HG02588 (cell line): ENCODE measurements at regions not wholly inside any gene's neighbourhood (a gene's known extent, or its start where the extent isn't known, plus 50 kb on each side); places are given as distances from the start of the nearest gene placed in this dataset.

Experiments
- ATAC-seq: cut with Tn5 transposase; IDR thresholded peaks from one replicate; pipeline ENCODE4 v1.9.1; 2021; ENCODE audit warnings: mild to moderate bottlenecking, moderate library complexity; ENCODE audit not compliant: unreplicated experiment

DNA sequence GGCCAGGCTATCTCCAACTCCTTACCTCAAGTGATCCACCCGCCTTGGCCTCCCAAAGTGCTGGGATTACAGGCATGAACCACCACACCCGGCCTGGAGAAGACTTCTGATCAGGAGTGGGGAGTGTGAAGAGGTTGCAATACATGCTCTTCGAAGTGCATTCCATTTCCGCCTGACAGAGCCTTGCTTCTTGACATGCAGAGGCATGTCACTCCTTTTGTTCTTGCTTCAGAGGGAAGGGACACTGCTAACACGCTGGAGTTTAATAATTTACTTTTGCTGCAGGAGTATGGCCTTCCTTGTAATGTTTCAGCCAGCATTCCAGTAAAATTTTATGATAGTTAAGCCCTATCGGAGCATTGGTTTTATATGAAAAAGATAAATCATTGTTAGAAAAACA lies 74.9 kb downstream of the SLC25A47 start:
- no peak for ATAC-seq

DNA sequence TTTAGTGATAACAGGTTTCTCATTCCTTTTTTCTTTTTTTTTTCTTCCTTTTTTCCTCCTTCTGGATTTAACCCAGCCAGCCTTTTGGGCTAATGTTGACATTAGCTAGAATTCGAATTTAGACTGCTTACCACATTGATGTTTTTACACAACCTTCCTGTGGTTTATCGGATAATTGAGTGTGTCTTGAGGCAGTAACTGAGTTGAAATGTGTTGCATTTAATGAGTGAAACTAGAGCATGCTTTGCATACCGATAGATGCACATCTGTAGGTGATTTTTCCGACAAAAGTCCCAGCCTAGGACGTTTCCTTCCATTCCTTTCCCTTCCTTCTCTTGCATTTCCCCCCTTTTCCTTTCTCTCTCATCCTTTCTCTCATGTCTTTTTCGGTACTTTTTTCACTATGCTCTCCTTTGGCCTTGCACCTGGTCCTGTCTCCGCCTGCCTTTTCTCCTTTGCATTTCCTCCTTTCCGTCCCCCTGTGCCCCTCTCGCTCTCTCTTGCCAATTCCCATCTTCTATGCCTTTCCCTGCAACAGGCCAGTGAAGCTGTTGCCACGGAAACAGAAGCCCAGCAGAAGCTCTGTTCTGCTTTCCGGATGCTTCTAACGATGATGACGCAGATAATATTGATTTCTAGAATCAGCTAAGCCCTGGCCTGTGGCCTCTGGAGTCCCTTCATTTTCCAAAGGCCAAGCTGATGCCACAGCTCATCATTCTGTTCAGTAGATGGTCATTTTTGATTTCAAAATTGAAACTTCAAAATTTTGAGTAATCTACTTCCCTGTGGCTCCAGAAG lies 76.1 kb downstream of the SLC25A47 start:
- no peak for ATAC-seq

DNA sequence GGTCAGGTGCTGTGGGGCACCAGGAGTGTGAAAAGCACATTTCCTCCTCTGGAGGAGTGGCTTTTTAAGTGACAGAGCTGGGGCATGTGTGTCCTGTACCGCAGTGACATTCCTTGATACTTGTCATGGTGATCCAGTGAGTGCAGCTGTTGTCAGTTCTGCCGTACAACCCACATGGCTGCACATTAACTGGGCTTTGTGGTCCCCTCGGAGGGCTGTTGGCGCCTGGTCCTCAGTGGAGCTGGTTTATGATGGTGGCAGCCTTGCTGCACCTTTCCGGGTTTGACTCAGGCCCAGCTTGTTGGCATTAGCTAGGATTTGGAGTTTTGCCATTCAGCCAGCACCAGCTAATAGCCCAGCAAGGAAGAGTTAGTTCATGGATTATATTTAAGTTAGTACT lies 77.0 kb downstream of the SLC25A47 start:
- ATAC-seq, result no peak

DNA sequence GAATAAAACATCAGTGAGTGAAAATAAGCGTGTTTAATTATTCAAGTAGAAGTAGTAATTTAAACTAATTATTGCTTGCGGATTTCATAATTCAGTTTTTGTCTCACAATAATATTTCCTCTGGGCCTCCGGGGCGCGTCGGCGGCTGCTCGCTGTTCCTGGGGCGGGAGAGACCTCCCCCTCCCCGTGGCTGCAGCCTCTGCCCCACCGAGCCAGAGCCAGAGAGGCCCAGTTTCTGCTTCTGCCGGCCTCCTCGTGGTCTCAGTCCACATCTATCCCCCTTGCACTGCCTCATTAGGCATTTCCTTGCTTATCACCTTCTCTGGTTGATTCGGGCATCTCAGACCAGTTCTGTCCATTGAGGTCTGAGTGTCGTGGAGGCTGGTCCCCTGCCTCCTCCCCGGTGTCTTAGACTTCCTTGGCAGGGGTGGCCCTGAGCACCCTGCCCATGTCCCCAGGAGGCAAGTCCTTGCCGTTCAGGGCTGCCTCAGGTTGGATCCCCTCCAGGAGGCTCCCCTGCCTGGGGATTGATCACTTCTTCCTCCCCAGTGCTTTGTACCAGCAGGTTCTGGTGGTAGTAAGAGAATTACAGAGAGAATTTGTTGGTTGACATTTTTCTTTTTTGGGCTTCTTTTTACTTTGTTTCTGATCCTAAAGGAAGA lies 78.0 kb downstream of the SLC25A47 start:
- ATAC-seq, result no peak

DNA sequence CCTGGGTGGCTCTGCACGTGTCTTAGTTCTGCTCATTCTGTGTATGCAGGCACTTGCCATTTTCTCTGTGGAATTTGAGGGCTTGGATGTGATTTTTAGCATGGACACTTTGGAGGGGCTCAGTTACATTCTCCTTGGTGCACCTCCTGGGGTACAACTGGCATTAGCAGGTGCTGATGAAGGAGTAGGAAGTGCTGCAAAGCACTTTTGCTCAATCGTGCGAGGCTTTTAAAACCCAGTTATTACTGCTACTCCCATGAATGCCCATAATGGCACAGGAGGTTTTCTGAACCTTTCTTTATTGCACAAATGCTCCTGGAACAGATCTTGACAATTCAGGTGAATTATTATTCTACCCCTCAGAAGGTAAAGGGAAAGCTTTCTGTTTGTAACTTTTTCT lies 78.7 kb downstream of the SLC25A47 start:
- no peak for ATAC-seq

DNA sequence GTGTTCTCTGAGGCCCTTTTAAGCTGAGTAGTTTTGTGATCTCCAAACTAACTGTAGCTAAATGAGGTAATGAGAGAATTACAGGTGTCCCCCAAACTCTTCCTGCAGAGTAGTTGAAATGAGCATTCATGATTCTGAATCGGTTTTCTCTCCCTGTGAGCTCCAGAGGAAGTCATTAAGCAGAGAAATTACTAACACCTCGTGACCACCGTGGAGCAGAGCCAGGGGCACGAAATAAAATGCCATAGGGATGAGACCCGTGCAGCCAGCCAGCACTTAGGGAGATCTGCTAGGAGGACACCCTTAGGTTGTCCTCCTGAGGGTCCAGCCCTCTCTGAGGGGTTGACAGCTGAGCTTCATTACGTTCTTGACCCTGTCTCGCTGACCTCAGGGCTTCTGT lies 79.5 kb downstream of the SLC25A47 start:
- ATAC-seq, result no peak

DNA sequence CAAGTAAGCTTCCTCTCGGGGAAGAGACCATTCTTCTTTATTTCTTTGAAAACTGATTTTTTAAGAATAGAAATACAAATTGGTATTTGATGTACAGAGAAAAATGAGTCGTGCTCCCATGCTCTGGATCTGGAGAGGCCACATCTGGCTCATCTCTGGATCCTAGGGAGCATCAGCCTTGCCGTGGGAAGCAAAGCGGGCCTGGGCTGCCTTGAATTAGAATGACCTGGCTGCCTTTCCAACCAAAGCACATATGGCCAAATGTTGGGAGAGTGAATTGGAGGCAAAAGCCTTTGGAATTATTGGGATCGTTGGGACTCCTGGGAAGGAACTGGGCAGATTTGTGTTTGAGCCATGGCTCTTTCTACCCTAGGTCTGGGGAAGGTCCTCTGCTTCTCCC lies 80.0 kb downstream of the SLC25A47 start:
- no peak for ATAC-seq

DNA sequence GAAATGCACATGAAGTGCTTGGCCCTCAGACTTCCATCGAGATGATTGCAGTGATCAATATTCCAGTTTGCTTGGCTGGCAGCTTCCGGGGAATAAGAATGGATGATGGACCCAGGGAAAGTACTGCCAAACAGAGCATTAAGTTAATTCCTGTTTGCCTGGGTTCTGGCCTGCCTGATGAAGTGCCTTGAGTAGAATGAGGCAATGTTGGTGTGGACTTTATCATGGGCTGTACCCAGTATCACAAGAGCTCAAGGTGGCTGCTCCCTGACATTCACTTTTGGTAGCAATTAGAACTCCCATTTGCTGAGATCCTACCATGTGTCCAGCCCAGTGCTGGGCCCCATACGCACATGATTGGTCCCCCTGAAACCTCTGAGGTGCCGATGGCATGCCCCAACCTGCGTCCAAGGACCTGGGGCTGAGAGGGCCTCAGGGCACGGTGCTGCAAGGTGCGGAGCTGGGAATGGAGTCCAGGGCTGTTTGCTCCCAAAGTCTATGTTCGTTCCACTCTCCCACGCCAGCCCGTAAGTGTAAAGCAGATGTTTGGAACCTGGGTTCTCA lies 80.7 kb downstream of the SLC25A47 start:
- no peak for ATAC-seq

DNA sequence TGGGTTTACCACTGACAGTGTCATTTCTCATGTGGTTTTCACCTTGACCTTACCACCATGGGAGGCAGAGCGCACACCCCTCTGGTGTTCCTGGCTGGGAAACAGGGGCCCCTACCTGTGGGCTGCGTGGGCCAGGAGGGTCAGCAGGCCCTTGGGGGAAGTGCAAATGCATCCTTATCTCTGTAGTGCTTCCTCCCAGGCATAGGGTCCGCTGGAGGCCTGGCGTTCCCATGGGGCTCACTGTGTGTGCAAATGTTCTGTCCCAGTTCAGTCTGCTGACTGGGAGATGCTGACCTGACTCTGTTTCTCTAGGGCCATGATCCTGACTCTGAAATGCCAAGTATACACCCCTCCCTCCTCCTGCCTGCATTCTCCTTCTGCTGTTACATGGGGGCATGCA lies 81.3 kb downstream of the SLC25A47 start:
- no peak for ATAC-seq

DNA sequence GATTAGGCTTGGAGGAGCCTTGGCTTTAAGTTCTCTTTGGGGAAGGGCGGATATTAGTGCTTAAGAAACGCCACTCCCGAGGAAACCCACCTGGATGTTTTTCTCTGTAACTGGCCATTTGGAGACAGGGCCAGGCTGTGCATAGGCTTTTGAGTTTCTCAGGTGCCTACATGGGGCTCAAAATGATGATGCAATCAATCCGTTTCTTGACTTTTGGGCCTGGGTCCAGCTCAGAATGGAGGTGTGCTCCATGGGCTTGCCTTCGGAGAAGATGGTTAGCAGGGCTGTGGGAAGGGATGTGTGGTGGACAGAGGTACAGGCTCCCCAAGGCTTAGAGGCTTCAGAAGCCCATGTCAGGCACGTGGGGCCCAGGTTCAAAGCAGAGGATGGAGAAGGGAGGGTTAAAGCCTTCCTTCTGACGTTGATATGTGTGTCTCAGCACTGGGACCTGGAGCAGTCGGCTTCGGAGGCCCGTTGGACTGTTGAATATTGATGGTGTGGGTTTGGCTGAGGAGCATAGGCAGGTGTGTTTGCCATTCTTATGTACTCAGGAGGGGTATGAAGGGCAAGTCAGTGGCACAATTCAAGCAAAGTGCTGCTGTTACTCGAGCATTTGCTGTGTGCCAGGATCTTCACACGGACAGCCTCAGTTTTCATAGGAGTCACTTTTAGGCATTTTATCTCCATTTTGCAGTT lies 82.8 kb downstream of the SLC25A47 start:
- ATAC-seq, result no peak

DNA sequence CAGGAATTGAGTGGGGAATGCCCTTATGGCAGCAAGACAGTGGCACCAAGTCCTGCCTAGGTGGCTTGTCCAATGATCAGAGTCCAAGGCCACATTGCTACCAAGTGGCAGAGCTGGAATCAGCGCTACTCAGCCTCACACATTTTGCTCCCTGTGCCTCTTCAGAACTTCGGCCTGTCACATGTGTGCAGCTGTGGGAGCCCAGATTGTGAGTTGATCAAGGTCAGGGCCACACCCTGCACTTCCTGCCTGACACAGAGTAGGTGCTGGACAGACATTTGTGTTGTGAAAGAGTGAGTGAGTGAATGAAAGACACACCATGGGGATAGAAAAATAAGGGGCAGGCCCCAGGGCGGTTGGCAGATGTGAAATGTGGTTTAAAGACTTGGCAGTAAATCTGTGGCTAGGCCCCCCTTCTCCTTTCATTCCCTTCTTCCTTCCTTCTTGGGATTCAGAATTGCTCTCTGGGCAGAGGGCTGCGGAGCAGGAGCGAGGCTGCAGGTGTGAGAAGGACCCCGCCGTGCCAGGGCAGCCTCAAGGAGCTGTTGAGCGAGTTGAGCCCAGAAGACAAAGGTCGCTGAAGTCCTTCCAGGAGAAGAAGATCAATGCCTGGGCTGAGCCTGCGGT lies 83.5 kb downstream of the SLC25A47 start:
- ATAC-seq, result no peak

DNA sequence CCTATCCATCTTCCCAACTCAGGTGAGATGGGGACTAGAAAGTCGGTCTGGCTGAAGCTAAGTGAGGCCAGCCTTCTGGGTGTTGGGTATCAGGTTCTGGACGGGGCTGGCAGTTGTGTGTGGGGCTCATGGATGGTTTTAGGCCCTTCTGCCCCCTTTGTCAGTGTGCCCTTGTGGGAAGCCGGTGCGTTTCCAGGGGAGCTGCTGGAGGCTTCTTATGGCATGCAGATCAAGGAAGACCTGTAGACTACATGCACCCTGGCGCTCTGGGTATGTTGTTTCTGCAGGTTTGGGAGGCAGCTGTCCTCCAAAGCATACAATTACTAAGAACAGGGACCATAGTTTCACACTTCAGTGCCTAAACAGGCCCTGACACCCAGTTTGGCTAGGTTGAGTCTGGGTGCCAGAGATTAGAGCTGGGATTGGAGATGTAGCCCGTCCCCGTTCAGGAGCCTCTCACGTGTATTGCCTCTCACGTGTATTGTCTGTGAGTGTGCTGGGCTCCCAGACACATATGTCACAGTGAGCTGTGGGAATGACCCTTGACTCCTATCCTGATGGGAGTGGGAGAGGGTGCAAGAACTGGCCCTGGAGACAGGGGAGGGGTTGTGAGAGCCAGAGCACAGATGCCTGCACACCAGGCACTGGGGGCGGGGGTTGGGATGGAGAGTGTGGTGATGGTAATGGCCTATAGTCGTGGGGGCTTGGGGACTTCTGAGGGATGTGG lies 84.4 kb downstream of the SLC25A47 start:
- ATAC-seq, result no peak

DNA sequence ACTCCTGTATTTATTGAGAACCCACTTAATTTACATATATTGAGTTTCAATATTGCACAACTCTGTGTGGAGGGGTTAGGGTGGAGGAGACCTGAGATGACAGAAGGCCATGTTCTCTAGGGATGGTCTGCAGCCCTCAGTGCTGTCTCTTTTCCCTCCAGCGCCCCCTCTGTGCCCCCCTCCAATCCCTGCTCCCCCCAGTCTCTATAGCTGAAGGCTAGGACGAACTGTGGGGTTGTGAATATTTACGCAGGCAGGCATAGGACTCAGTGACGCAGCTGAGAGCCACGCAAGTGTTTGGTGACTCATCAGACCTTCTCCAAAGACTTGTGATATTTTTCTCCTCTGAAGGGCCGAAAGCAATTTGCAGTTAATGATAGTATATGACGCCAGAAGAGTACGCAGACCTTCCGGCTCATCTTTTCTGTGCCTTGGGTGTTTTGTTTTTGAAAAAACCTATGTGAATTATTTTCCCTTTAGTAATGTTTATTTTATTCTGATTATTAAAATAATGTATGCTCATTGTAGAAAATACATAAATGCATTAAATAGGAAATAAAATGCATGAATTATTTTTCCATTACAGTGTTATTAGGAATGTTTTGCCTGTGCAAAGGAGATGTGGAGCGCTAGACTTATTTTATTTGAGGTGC lies 85.3 kb downstream of the SLC25A47 start:
- no peak for ATAC-seq

DNA sequence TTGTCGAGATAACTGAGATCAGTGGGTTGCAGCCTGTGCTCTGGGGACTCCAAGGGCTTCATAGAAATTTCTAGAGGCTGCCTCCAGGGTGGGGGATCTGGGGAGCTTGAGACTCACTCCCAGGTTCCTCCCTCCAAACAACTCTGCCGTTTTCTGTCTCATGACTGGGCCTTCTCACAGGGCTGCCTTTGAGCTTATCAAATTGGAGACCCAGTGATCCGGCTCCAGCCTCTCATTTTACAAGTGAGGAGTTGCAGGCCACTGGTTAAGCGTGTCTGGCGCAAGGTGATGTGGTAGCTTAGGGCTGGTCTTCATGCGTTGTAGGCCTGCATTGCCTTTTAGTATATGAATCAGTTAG lies 85.8 kb downstream of the SLC25A47 start:
- no peak for ATAC-seq

DNA sequence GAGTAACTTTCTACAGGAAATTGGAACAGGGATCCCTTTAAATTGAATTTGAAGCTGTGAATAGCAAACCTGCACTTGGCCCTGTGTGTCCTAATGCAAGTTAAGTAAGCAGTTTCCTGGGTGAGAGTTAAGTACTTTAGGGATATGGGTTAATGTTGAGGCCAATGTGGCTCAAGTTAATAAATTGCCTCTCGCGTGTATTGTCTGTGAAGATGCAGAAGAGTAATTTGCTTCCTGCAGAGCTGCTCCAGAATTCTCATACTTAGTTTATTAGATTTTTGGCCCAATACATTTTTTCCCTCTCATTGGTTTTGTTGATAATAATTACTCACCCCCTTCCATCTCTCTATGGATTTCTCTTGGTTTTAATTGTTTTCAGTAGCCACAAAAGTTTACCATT lies 86.5 kb downstream of the SLC25A47 start:
- ATAC-seq, result no peak

DNA sequence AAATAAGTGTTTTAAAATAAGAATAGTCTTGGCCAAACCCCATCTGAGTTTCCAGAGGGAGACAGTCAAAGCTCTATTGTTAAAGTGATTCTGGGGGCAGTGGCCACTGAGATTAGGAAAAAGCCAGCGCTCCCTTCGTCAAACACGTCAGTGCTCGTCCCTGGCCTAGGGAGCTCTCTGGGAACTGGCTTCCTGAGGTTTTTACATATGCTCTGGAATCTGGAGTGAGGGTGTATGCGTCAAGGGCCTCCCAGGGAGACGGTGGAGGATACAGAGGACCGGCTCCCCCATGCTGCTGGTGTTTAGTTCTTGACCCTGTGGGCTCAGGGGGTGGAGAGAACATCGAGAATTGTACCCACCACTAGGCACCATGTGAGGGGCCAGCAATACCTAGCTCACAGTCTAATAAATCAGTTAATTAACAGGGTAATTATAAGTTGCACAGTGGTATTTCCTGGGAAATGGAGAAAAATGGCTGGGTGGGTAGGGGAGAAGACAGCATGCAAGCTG lies 87.0 kb downstream of the SLC25A47 start:
- ATAC-seq, result no peak

DNA sequence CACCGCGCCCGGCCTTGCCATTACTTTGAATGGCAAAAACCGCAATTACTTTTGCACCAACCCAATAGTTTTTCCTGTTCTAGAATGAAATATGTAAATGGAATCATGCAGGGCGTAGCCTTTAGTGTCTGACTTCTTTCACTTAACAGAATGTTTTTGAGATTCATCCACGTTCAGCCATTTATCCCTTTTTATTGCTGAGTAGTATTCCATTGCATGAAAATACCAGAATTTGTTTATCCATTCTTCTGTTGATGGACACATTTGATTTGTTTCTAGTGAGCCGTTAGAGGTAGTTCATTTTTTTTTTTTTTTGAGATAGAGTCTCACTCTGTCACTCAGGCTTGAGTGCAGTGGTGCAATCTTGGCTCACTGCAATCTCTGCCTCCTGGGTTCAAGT lies 90.6 kb downstream of the SLC25A47 start:
- ATAC-seq, result no peak

DNA sequence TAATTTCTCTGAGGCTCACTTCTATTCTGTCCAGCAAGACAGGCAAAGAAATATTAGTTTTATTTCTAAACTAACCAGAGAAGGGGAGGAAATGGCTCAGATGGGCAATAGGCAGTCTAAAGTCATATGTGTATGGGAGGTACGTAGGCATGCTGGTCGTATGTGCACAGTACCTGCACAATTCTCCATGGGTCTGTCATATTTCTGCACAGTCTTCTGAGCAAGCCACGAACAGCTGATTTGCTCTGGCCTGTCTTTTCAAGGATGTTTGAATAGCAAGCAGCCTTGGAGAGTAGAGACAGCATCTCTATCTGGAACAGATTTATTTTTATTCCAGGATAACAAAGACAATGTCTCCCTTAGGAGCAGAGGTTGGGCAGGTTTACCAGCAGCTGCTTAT lies 92.1 kb downstream of the SLC25A47 start:
- no peak for ATAC-seq

DNA sequence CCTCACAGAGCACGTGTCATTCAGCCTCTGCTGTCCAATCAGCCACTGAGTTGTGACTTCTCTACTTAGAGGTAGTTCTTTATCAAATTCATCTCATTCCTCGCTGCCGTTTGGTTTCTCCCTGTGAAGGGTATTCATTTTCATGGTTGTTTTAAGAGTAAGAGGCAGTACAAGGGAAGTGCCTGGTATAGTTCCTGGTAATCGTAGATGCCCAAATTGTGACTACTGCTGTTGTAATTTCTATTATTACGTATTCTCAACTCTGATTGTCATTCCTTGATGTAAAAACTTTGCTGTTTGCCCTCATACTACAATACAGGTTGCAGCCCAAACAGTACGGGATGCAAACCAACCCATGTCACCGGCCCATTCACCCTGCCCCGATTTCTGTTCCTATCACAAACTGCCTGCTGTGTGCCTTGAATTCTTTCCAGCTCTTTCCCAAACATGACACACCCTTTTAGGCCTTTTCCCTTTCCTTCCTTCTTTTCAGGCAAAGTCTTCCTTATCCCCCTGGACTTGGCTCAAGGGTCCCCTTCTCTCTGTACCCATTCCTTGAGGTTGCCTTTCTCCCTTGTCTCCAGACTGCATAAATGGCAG lies 93.0 kb downstream of the SLC25A47 start:
- no peak for ATAC-seq
